Lower leg skin (tissue), 4 donors: ENCODE measurements at regions not wholly inside any gene's neighbourhood (a gene's known extent, or its start where the extent isn't known, plus 50 kb on each side); places are given as distances from the start of the nearest gene placed in this dataset.

Source experiments
- DNase-seq, 2 donors: peaks; one replicate each; pipeline ENCODE4 v3.0.0-alpha.2; 2019; ENCODE audit warnings: low spot score in 2 of 2
- H3K4me3 ChIP-seq: fragments of 200-600 bp; sonication (generic); 2 replicates; pipeline ENCODE4 v1.5.1; 2017; ENCODE audit warnings: mild to moderate bottlenecking, low read depth; ENCODE audit not compliant: poor library complexity, severe bottlenecking
- CTCF ChIP-seq, 3 donors: fragments of 450-650 bp; IDR thresholded peaks; one replicate each; pipeline ENCODE4 v1.5.1; 2016; ENCODE audit warnings: antibody characterized with exemption in 3 of 3, mild to moderate bottlenecking in 3 of 3, moderate library complexity in 2 of 3
- POLR2A ChIP-seq, 2 donors: fragments of 450-650 bp; IDR thresholded peaks; one replicate each; pipeline ENCODE4 v1.6.1; 2016 to 2017; ENCODE audit warnings: antibody characterized with exemption in 2 of 2, mild to moderate bottlenecking in 1 of 2, moderate library complexity in 1 of 2
- WGBS, 2 donors: methylation state at CpG; one replicate each; pipeline ENCODE4 v1.1.5; 2018; 5-methylcytosine and 5-hydroxymethylcytosine counted together
- intact Hi-C: fragments of 100-400 bp; cut with DNase I; formaldehyde crosslinking; loops from one replicate; pipeline ENCODE4 v1.15.0; 2023; ENCODE audit warnings: low total_unique reads

GRCh38 chr11:119940401-119940976, 197.4 kb downstream of the TRIM29 start:
- WGBS, 2 donors, result 78 to 85% methylated on average over 7 of the region's 7 CpGs
- intact Hi-C loops, result no loop called here
- DNase-seq, result peak in 1 of 2 donors; percentile 49
- no peak overlapping the region for H3K4me3 ChIP-seq
- TF ChIP-seq POLR2A (IDR thresholded peaks at IDR 0.05), result no peak
- TF ChIP-seq CTCF (IDR thresholded peaks at IDR 0.05), result no peak

GRCh38 chr11:119937412-119937811, 200.5 kb downstream of the TRIM29 start:
- TF ChIP-seq CTCF (IDR thresholded peaks at IDR 0.05) (no peak), POLR2A (IDR thresholded peaks at IDR 0.05) (no peak)
- DNase-seq, result peak in 1 of 2 donors; percentile 25
- 71 to 76% methylated on average over 4 of the region's 4 CpGs for WGBS, 2 donors
- intact Hi-C loops, result no loop called here
- no peak overlapping the region for H3K4me3 ChIP-seq

- WGBS, 2 donors, result 68 to 83% methylated on average over 5 of the region's 5 CpGs
- intact Hi-C loops, result no loop called here
- TF ChIP-seq CTCF (IDR thresholded peaks at IDR 0.05) (no peak), POLR2A (IDR thresholded peaks at IDR 0.05) (no peak)
Measured at GRCh38 chr11:119936426-119936825, 201.5 kb downstream of the TRIM29 start.

GRCh38 chr11:119935349-119935925, 202.5 kb downstream of the TRIM29 start:
- peak in 1 of 2 donors; percentile 50 for DNase-seq
- 84 to 90% methylated on average over 6 to 7 of the region's 7 CpGs for WGBS, 2 donors

More at GRCh38 chr11:119936426-119936825, 201.5 kb downstream of the TRIM29 start:
- no peak for DNase-seq
- no peak overlapping the region for H3K4me3 ChIP-seq

GRCh38 chr11:119934866-119935265, 203.0 kb downstream of the TRIM29 start:
- no peak for TF ChIP-seq CTCF (IDR thresholded peaks at IDR 0.05)
- no peak for TF ChIP-seq POLR2A (IDR thresholded peaks at IDR 0.05)
- H3K4me3 ChIP-seq, result no peak overlapping the region
- WGBS, 2 donors, result 81 to 85% methylated on average over 5 of the region's 5 CpGs
- peak in 1 of 2 donors; percentile 67 for DNase-seq
- intact Hi-C loops, result no loop called here

More at GRCh38 chr11:119935349-119935925, 202.5 kb downstream of the TRIM29 start:
- TF ChIP-seq CTCF (IDR thresholded peaks at IDR 0.05) (no peak), POLR2A (IDR thresholded peaks at IDR 0.05) (no peak)
- intact Hi-C loops, result no loop called here
- no peak overlapping the region for H3K4me3 ChIP-seq
